GM21390 (cell line): ENCODE measurements at regions not wholly inside any gene's neighbourhood (a gene's known extent, or its start where the extent isn't known, plus 50 kb on each side); places are given as distances from the start of the nearest gene placed in this dataset.

ENCODE experiments used
- ATAC-seq: cut with Tn5 transposase; IDR thresholded peaks from one replicate; pipeline ENCODE4 v1.9.1; 2021; ENCODE audit not compliant: unreplicated experiment

- ATAC-seq = no peak
Observed at GRCh38 chr1:244219149-244219548, 168.1 kb downstream of the ZBTB18 start.

- ATAC-seq = no peak
Observed at GRCh38 chr1:244219802-244220201, 168.7 kb downstream of the ZBTB18 start.

- no peak for ATAC-seq
Observed at GRCh38 chr1:244220410-244220809, 169.3 kb downstream of the ZBTB18 start.

- no peak for ATAC-seq
Observed at GRCh38 chr1:244221991-244222390, 170.9 kb downstream of the ZBTB18 start.

- ATAC-seq = no peak
Observed at GRCh38 chr1:244224487-244225430, 173.7 kb downstream of the ZBTB18 start.

GRCh38 chr1:244226435-244226834 is 175.4 kb downstream of the ZBTB18 start:
- no peak for ATAC-seq

- no peak for ATAC-seq
Observed at GRCh38 chr1:244230470-244230869, 179.4 kb downstream of the ZBTB18 start.

- no peak for ATAC-seq
Observed at GRCh38 chr1:244231193-244231571, 180.1 kb downstream of the ZBTB18 start.

GRCh38 chr1:244231572-244232315 is 180.7 kb downstream of the ZBTB18 start:
- no peak for ATAC-seq

GRCh38 chr1:244234009-244234643 is 183.0 kb downstream of the ZBTB18 start:
- ATAC-seq = no peak

GRCh38 chr1:244235157-244235556 is 184.1 kb downstream of the ZBTB18 start:
- ATAC-seq = no peak

- no peak for ATAC-seq
Observed at GRCh38 chr1:244236101-244236500, 185.0 kb downstream of the ZBTB18 start.

- ATAC-seq = no peak
Observed at GRCh38 chr1:244236721-244237120, 185.6 kb downstream of the ZBTB18 start.

GRCh38 chr1:244237445-244237844 is 186.4 kb downstream of the ZBTB18 start:
- no peak for ATAC-seq

- no peak for ATAC-seq
Observed at GRCh38 chr1:244239261-244239770, 188.2 kb downstream of the ZBTB18 start.

GRCh38 chr1:244241438-244241837 is 190.4 kb downstream of the ZBTB18 start:
- no peak for ATAC-seq

- ATAC-seq = no peak
Observed at GRCh38 chr1:244242446-244242845, 191.4 kb downstream of the ZBTB18 start.

- no peak for ATAC-seq
Observed at GRCh38 chr1:244246334-244246733, 195.3 kb downstream of the ZBTB18 start.

GRCh38 chr1:244248426-244248825 is 197.3 kb downstream of the ZBTB18 start:
- no peak for ATAC-seq

- ATAC-seq = no peak
Observed at GRCh38 chr1:244252211-244252610, 199.5 kb downstream of the ADSS2 start.

GRCh38 chr1:244254467-244254866 is 197.2 kb downstream of the ADSS2 start:
- ATAC-seq = no peak
